ENCODE measurements at regions not wholly inside any gene's neighbourhood (a gene's known extent, or its start where the extent isn't known, plus 50 kb on each side); places are given as distances from the start of the nearest gene placed in this dataset.

DNA sequence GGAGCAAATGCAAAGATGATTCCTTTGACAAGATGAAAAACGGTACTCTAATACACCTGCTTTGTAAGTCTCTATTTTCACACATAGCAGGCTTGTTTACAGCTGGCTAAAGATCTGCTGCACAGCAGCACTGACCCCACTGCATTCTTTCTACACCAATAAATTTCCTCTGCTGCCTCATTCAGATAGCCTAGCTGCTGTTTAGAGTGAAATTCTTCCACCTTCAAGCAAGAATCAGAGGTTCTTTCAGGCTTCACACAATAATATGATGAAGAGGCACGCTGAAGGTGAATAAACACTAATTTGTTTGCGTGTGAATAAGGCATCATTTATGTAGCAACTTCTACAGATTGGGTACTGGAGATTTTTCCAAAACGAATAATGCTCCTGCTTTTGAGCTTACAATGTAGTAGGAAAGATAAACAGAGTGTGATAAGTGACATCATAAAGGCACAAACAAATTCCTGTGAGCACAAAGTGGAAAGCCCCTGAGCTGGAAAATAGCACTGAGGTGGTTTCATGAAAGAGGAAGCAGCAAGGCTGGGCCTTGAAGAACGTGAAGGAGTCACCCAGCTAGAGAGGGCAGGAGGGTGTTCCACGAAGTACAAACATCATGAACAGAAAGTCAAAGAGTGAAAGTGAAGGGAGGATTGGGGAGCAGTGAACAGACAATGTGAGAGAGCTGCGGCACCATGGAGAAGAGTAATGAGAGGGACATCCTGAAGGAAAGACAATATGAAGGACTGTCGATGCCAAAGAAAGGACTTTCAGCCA, 543.4 kb downstream of the CD83 start:
- Histone ChIP-seq H3K4me1 (peaks cover 0 to 14% (median 7%) of the 10 kb centered on the region in 4 donors), H3K36me3 (no peaks in the 10 kb centered on the region), H3K27me3 (no peaks in the 10 kb centered on the region), H3K9me3 (no peaks in the 10 kb centered on the region), H3K4me3 (no peak overlapping the region), H3K27ac (no peak overlapping the region)
- DNase-seq = no peak
- intact Hi-C loops (cut with DNase I) = no loop called here
- TF ChIP-seq POLR2AphosphoS5 (IDR thresholded peaks at IDR 0.05) (no peak), POLR2A (IDR thresholded peaks at IDR 0.05) (no peak), EP300 (IDR thresholded peaks at IDR 0.05) (no peak)
- TF ChIP-seq, protein P1, sequence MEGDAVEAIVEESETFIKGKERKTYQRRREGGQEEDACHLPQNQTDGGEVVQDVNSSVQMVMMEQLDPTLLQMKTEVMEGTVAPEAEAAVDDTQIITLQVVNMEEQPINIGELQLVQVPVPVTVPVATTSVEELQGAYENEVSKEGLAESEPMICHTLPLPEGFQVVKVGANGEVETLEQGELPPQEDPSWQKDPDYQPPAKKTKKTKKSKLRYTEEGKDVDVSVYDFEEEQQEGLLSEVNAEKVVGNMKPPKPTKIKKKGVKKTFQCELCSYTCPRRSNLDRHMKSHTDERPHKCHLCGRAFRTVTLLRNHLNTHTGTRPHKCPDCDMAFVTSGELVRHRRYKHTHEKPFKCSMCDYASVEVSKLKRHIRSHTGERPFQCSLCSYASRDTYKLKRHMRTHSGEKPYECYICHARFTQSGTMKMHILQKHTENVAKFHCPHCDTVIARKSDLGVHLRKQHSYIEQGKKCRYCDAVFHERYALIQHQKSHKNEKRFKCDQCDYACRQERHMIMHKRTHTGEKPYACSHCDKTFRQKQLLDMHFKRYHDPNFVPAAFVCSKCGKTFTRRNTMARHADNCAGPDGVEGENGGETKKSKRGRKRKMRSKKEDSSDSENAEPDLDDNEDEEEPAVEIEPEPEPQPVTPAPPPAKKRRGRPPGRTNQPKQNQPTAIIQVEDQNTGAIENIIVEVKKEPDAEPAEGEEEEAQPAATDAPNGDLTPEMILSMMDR (IDR thresholded peaks at IDR 0.05) = no peak
- WGBS, 2 donors = 39 to 42% methylated on average over 8 of the region's 8 CpGs

DNA sequence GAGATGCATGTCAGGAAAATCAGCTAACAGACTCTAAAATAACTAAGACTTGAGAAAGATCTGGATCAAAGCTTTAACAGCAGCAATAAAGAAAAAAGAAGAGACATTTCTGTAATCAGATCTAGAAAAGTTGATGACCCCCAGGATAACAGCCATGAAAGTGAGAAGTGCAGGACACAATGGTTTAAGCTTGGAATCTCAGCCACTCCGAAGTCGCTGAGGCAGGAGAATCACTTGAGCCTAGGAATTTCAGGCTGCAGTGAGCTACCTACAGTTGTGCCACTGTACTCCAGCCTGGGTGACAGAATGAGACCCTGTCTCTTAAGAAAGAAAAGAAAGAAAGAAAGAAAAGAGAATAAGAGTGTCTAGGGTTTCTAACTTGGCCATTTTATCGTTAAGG, 544.1 kb downstream of the CD83 start:
- Histone ChIP-seq H3K27me3 (no peaks in the 10 kb centered on the region), H3K4me3 (no peak overlapping the region), H3K36me3 (no peaks in the 10 kb centered on the region), H3K9me3 (no peaks in the 10 kb centered on the region), H3K27ac (no peak overlapping the region), H3K4me1 (peaks cover 0 to 8% (median 3%) of the 10 kb centered on the region in 4 donors)
- WGBS, 2 donors = 97 to 98% methylated on average over 3 of the region's 3 CpGs
- intact Hi-C loops (cut with DNase I) = no loop called here
- TF ChIP-seq POLR2A (IDR thresholded peaks at IDR 0.05) = no peak
- no peak for TF ChIP-seq POLR2AphosphoS5 (IDR thresholded peaks at IDR 0.05)
- no peak for TF ChIP-seq EP300 (IDR thresholded peaks at IDR 0.05)
- TF ChIP-seq, protein P1 (IDR thresholded peaks at IDR 0.05) = no peak
- no peak for DNase-seq

DNA sequence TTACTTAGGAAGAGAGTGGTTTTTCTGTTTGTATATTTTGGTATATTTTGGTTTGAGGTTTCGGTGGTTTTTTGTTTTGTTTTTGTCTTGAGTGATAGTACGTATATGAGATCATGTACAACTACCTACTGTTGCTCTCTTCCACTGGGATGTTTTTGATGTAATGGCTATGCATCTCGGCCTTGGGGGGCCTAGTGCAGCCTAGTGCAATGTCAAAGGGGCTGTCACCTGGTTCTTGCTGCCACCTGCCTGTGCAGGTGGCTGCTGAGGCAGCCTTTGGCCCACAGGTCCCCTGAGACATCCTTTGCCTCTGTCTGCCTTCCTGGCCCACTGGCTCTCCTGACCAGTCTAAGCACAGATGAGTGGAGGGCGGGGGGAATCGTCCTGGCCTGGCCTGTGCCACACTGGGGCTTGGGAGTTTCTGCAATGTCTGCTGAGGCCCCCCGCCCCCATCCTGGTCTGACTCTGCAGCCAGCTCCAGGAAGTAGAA, 546.6 kb downstream of the CD83 start:
- no peaks in the 10 kb centered on the region for H3K27me3 ChIP-seq

DNA sequence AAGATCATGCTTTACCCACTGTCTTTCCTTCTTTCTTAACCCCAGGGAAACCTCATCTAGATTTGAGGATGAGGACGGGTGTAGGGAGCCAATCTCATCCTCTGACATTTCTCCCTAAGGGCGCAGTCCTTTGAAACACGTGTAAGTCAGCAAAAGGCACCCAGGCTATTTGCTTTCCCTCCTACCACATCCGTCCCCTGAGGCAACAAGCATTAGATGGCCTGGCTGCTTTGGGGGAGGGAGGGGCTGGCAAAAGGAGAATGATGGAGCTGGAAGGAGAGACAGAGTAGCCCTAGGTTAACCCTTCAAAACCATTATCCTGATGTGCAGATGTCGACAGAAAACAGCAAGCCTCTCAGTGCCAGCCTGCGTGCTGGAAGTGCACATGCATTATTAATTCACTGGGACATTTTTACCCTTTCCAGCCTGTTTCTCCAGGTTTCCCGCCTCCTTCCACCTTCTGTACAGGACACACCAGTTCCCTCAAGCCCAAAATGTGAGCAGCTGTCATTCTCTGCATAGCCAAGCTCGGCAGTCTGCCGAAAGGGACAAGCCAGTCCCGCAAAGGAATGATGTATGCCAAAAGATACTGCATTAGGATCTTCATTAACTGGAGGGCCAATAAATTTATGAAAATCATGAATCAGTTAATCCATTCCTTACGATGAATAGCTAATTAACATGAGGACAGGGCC, 547.2 kb downstream of the CD83 start:
- Histone ChIP-seq H3K4me3 (no peak overlapping the region), H3K27ac (no peak overlapping the region), H3K4me1 (peaks cover 0 to 8% (median 3%) of the 10 kb centered on the region in 4 donors), H3K36me3 (no peaks in the 10 kb centered on the region), H3K9me3 (no peaks in the 10 kb centered on the region), H3K27me3 (no peaks in the 10 kb centered on the region)
- DNase-seq = no peak
- WGBS, 2 donors = 76 to 87% methylated on average over 11 of the region's 11 CpGs
- intact Hi-C loops (cut with DNase I) = no loop called here
- TF ChIP-seq EP300 (IDR thresholded peaks at IDR 0.05) (no peak), POLR2A (IDR thresholded peaks at IDR 0.05) (no peak), POLR2AphosphoS5 (IDR thresholded peaks at IDR 0.05) (no peak)
- TF ChIP-seq, protein P1 (IDR thresholded peaks at IDR 0.05) = no peak

More for the DNA sequence above, 546.6 kb downstream of the CD83 start:
- Histone ChIP-seq H3K36me3 (no peaks in the 10 kb centered on the region), H3K9me3 (no peaks in the 10 kb centered on the region), H3K27ac (no peak overlapping the region), H3K4me1 (peaks cover 0 to 8% (median 3%) of the 10 kb centered on the region in 4 donors), H3K4me3 (no peak overlapping the region)
- WGBS, 2 donors = 57 to 80% methylated on average over 6 of the region's 6 CpGs
- TF ChIP-seq POLR2AphosphoS5 (IDR thresholded peaks at IDR 0.05) (no peak), EP300 (IDR thresholded peaks at IDR 0.05) (no peak), POLR2A (IDR thresholded peaks at IDR 0.05) (no peak)
- TF ChIP-seq, protein P1 (IDR thresholded peaks at IDR 0.05) = no peak
- DNase-seq = no peak
- intact Hi-C loops (cut with DNase I) = no loop called here

Data from sigmoid colon (tissue), 6 donors.